Upper lobe of right lung (tissue), 1 donor: ENCODE measurements at regions not wholly inside any gene's neighbourhood (a gene's known extent, or its start where the extent isn't known, plus 50 kb on each side); places are given as distances from the start of the nearest gene placed in this dataset.

ENCODE experiments used
- ATAC-seq: fragments of 200-7000 bp; cut with Tn5 transposase; one replicate; pipeline ENCODE4 v1.9.1; 2020; ENCODE audit warnings: mild to moderate bottlenecking, moderate library complexity
- DNase-seq: peaks from one replicate; pipeline ENCODE4 v3.0.0-alpha.2; 2020
- H3K27ac ChIP-seq: fragments of 200-600 bp; one replicate; pipeline ENCODE4 v1.8.0; 2022
- H3K27me3 ChIP-seq: fragments of 200-600 bp; one replicate; pipeline ENCODE4 v1.8.0; 2022; ENCODE audit warnings: mild to moderate bottlenecking
- H3K36me3 ChIP-seq: fragments of 200-600 bp; one replicate; pipeline ENCODE4 v1.8.0; 2022
- H3K4me1 ChIP-seq: fragments of 200-600 bp; one replicate; pipeline ENCODE4 v1.8.0; 2022
- H3K4me3 ChIP-seq: fragments of 200-600 bp; one replicate; pipeline ENCODE4 v1.8.0; 2022; ENCODE audit warnings: mild to moderate bottlenecking
- H3K9me3 ChIP-seq: fragments of 200-600 bp; one replicate; pipeline ENCODE4 v1.8.0; 2022
- CTCF ChIP-seq: fragments of 200-600 bp; IDR thresholded peaks from one replicate; pipeline ENCODE4 v1.8.0; 2022; ENCODE audit warnings: antibody characterized with exemption
- intact Hi-C: fragments of 100-400 bp; cut with DNase I; formaldehyde crosslinking; loops from one replicate; pipeline ENCODE4 v1.11.0; 2022
- donor health status: DM: no; HTN: yes; CAD: no; lungs with severe emphysema.

GRCh38 chr4:43837604-43838003, 611.0 kb downstream of the KCTD8 start:
- no peaks in the 10 kb centered on the region for H3K9me3 ChIP-seq
- no peak for ATAC-seq
- DNase-seq = no peak
- no peaks in the 10 kb centered on the region for H3K27me3 ChIP-seq
- no peak for TF ChIP-seq CTCF
- H3K36me3 ChIP-seq = no peaks in the 10 kb centered on the region
- intact Hi-C loops = no loop called here
- H3K4me1 ChIP-seq = no peaks in the 10 kb centered on the region
- no peak overlapping the region for H3K27ac ChIP-seq
- H3K4me3 ChIP-seq = no peak overlapping the region

DNA sequence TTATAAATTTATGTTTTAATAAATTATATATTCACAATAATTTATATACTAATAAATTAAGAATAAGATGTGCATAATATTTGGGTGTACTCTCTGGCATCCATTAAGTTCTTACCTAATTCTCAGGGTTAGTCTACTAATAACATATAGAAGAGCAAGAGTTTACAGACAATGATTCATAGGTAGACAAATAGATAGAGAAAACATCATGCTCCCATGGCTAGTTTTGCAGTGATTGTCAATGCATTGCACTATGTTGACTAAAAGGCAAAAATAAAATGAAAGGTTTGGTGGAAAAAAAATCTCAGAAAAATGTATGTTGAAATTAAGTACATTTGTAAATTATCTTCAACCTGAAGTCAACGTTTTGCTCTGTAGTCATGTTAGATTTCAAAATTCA, 606.0 kb downstream of the KCTD8 start:
- Histone ChIP-seq H3K9me3 (no peaks in the 10 kb centered on the region), H3K27ac (no peak overlapping the region), H3K4me1 (no peaks in the 10 kb centered on the region), H3K27me3 (no peaks in the 10 kb centered on the region), H3K4me3 (no peak overlapping the region), H3K36me3 (no peaks in the 10 kb centered on the region)
- ATAC-seq = no peak
- intact Hi-C loops = no loop called here
- no peak for DNase-seq
- no peak for TF ChIP-seq CTCF

GRCh38 chr4:43843501-43843900, 605.1 kb downstream of the KCTD8 start:
- H3K27ac ChIP-seq = no peak overlapping the region
- DNase-seq (no peak), ATAC-seq (no peak)
- H3K36me3 ChIP-seq = no peaks in the 10 kb centered on the region
- intact Hi-C loops = no loop called here
- no peaks in the 10 kb centered on the region for H3K27me3 ChIP-seq
- TF ChIP-seq CTCF = no peak
- no peaks in the 10 kb centered on the region for H3K4me1 ChIP-seq
- H3K4me3 ChIP-seq = no peak overlapping the region
- H3K9me3 ChIP-seq = no peaks in the 10 kb centered on the region

DNA sequence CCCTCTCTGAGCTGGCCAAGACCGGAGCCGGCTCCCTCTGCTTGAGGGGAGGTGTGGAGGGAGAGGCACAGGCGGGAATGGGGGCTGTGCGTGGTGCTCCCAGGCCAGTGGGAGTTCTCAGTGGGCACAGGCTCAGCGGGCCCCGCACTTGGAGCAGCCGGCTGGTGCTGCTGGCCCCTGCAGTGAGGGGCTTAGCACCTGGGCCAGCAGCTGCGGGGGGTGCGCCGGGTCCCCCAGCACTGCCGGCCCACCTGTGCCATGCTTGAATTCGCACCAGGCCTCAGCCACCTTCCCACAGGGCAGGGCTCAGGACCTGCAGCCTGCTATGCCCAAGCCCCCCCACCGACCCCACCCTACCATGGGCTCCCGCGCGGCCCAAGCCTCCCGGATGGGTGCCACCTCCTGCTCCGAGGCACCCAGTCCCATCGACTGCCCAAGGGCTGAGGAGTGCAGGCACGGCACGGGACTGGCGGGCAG, 602.5 kb downstream of the KCTD8 start:
- DNase-seq (peak; percentile 58), ATAC-seq (peak; percentile 35)
- Histone ChIP-seq H3K36me3 (no peaks in the 10 kb centered on the region), H3K27me3 (no peaks in the 10 kb centered on the region), H3K27ac (no peak overlapping the region), H3K4me1 (no peaks in the 10 kb centered on the region), H3K4me3 (no peak overlapping the region), H3K9me3 (no peaks in the 10 kb centered on the region)
- intact Hi-C loops = no loop called here
- no peak for TF ChIP-seq CTCF

GRCh38 chr4:43853565-43854264, 594.9 kb downstream of the KCTD8 start:
- no peak for TF ChIP-seq CTCF
- no peaks in the 10 kb centered on the region for H3K9me3 ChIP-seq
- DNase-seq (no peak), ATAC-seq (no peak)
- H3K36me3 ChIP-seq = no peaks in the 10 kb centered on the region
- no peaks in the 10 kb centered on the region for H3K27me3 ChIP-seq
- H3K27ac ChIP-seq = no peak overlapping the region
- no peak overlapping the region for H3K4me3 ChIP-seq
- intact Hi-C loops = no loop called here
- H3K4me1 ChIP-seq = no peaks in the 10 kb centered on the region

- DNase-seq (no peak), ATAC-seq (no peak)
- no peaks in the 10 kb centered on the region for H3K36me3 ChIP-seq
- no peaks in the 10 kb centered on the region for H3K4me1 ChIP-seq
- no peaks in the 10 kb centered on the region for H3K9me3 ChIP-seq
- no peaks in the 10 kb centered on the region for H3K27me3 ChIP-seq
- intact Hi-C loops = no loop called here
- TF ChIP-seq CTCF = no peak
- no peak overlapping the region for H3K4me3 ChIP-seq
- no peak overlapping the region for H3K27ac ChIP-seq
These were observed 593.3 kb downstream of the KCTD8 start for GRCh38 chr4:43855283-43855682.
